GM23338 (cell line): ENCODE measurements at regions not wholly inside any gene's neighbourhood (a gene's known extent, or its start where the extent isn't known, plus 50 kb on each side); places are given as distances from the start of the nearest gene placed in this dataset.

Experiments
- ATAC-seq: fragments of 200-7000 bp; cut with Tn5 transposase; 3 replicates; pipeline ENCODE4 v1.9.1; 2020
- DNase-seq: peaks from one replicate; pipeline ENCODE4 v3.0.0-alpha.2; 2015; ENCODE audit warnings: low spot score
- H2AFZ ChIP-seq: fragments of 200-600 bp; sonication (generic); 2 replicates; pipeline ENCODE4 v1.8.0; 2016; ENCODE audit warnings: antibody characterized with exemption, mild to moderate bottlenecking, moderate library complexity
- H3F3A ChIP-seq: fragments of 200-600 bp; sonication (generic); replicated peaks from 2 replicates; pipeline ENCODE4 v1.8.0; 2017; ENCODE audit warnings: antibody characterized with exemption, mixed run types, low read depth
- H3K27ac ChIP-seq: fragments of 200-600 bp; sonication (generic); 2 replicates; pipeline ENCODE4 v1.6.1; 2016; ENCODE audit warnings: low read depth
- H3K27me3 ChIP-seq: fragments of 200-600 bp; sonication (generic); 2 replicates; pipeline ENCODE4 v1.8.0; 2016; ENCODE audit warnings: mild to moderate bottlenecking, mixed run types, moderate library complexity; ENCODE audit not compliant: insufficient read depth
- H3K36me3 ChIP-seq: fragments of 200-600 bp; sonication (generic); 2 replicates; pipeline ENCODE4 v1.8.0; 2016; ENCODE audit warnings: mild to moderate bottlenecking; ENCODE audit not compliant: insufficient read depth
- H3K4me1 ChIP-seq: fragments of 200-600 bp; sonication (generic); 2 replicates; pipeline ENCODE4 v1.8.0; 2016; ENCODE audit warnings: mild to moderate bottlenecking, moderate library complexity; ENCODE audit not compliant: insufficient read depth
- H3K4me2 ChIP-seq: fragments of 200-600 bp; sonication (generic); 2 replicates; pipeline ENCODE4 v1.7.1; 2017; ENCODE audit warnings: mixed run types
- H3K4me3 ChIP-seq: fragments of 200-600 bp; sonication (generic); 2 replicates; pipeline ENCODE4 v1.6.1; 2016; ENCODE audit warnings: mixed run types
- H3K79me2 ChIP-seq: fragments of 200-600 bp; sonication (generic); replicated peaks from 2 replicates; pipeline ENCODE4 v1.8.0; 2017; ENCODE audit warnings: mild to moderate bottlenecking; ENCODE audit not compliant: insufficient read depth
- H3K9me2 ChIP-seq: fragments of 200-600 bp; sonication (generic); 2 replicates; pipeline ENCODE4 v1.8.0; 2017; ENCODE audit not compliant: insufficient read depth
- H4K20me1 ChIP-seq: fragments of 200-600 bp; sonication (generic); replicated peaks from 2 replicates; pipeline ENCODE4 v1.8.0; 2017; ENCODE audit warnings: mild to moderate bottlenecking; ENCODE audit not compliant: insufficient read depth
- H3K27ac Mint-ChIP-seq: 2 replicates; pipeline ENCODE4 v1.8.0; 2020; ENCODE audit warnings: inconsistent platforms, mild to moderate bottlenecking, moderate library complexity, mixed read lengths
- H3K27me3 Mint-ChIP-seq: 3 replicates; pipeline ENCODE4 v1.8.0; 2022; ENCODE audit warnings: low read depth, mild to moderate bottlenecking, moderate library complexity, mixed read lengths, inconsistent platforms; ENCODE audit not compliant: insufficient read depth, poor library complexity
- H3K36me3 Mint-ChIP-seq: 3 replicates; pipeline ENCODE4 v1.8.0; 2021; ENCODE audit warnings: low read depth, mild to moderate bottlenecking, inconsistent platforms, moderate library complexity, mixed read lengths
- H3K4me1 Mint-ChIP-seq: 3 replicates; pipeline ENCODE4 v1.8.0; 2020; ENCODE audit warnings: mild to moderate bottlenecking, inconsistent platforms, mixed read lengths
- H3K4me3 Mint-ChIP-seq: 3 replicates; pipeline ENCODE4 v1.8.0; 2021; ENCODE audit warnings: moderate library complexity, mild to moderate bottlenecking, inconsistent platforms, mixed read lengths
- H3K9me3 Mint-ChIP-seq: 3 replicates; pipeline ENCODE4 v1.8.0; 2020; ENCODE audit warnings: moderate library complexity, mild to moderate bottlenecking, inconsistent platforms, mixed read lengths
- CREB1 ChIP-seq: fragments of 250-450 bp; sonication (Bioruptor Pico); IDR thresholded peaks from 2 replicates; pipeline ENCODE4 v1.5.0; 2020; ENCODE audit warnings: low read depth, mild to moderate bottlenecking, moderate library complexity
- EZH2 ChIP-seq: fragments of 200-600 bp; sonication (generic); IDR thresholded peaks from one replicate; pipeline ENCODE4 v1.8.0; 2017; ENCODE audit warnings: antibody characterized with exemption, mild to moderate bottlenecking, low read depth; ENCODE audit not compliant: unreplicated experiment
- EZH2phosphoT487 ChIP-seq: fragments of 200-600 bp; sonication (generic); IDR thresholded peaks from one replicate; pipeline ENCODE4 v1.8.1; 2018; ENCODE audit warnings: antibody characterized with exemption; ENCODE audit not compliant: unreplicated experiment
- JUNB ChIP-seq: IDR thresholded peaks from one replicate; pipeline ENCODE4 v1.6.1; 2016; ENCODE audit warnings: antibody characterized with exemption; ENCODE audit not compliant: unreplicated experiment
- NANOG ChIP-seq: IDR thresholded peaks from 2 replicates; pipeline ENCODE4 v1.6.1; 2016; ENCODE audit warnings: antibody characterized with exemption, borderline replicate concordance
- POLR2AphosphoS5 ChIP-seq: IDR thresholded peaks from 2 replicates; pipeline ENCODE4 v1.6.1; 2016; ENCODE audit warnings: antibody characterized with exemption, low read depth
- STAT1 ChIP-seq: IDR thresholded peaks from one replicate; pipeline ENCODE4 v1.6.1; 2016; ENCODE audit warnings: antibody characterized with exemption; ENCODE audit not compliant: unreplicated experiment
- ZNF114 ChIP-seq: fragments of 250-450 bp; sonication (Bioruptor Pico); IDR thresholded peaks from 2 replicates; pipeline ENCODE4 v1.5.0; 2020; ENCODE audit warnings: mild to moderate bottlenecking, moderate library complexity
- ZNF331 ChIP-seq: fragments of 250-450 bp; sonication (Bioruptor Pico); IDR thresholded peaks from 2 replicates; pipeline ENCODE4 v1.5.0; 2020; ENCODE audit warnings: low read depth, mild to moderate bottlenecking, moderate library complexity
- TF ChIP-seq, protein P1 (sequence below), 2 experiments: fragments of 200-600 bp in 1 of 2; sonication (generic) in 1 of 2; conservative IDR thresholded peaks; 2 replicates each; pipeline versions ENCODE4 v1.5.1 to v1.6.1; 2016 to 2017; ENCODE audit warnings: antibody characterized with exemption in 2 of 2, low read depth in 2 of 2, mild to moderate bottlenecking in 2 of 2, moderate library complexity in 1 of 2
- TF ChIP-seq, protein P2 (sequence below): fragments of 250-450 bp; sonication (Bioruptor Pico); IDR thresholded peaks from 2 replicates; pipeline ENCODE4 v1.5.0; 2020; ENCODE audit warnings: mild to moderate bottlenecking, moderate library complexity
- TF ChIP-seq, protein P3 (sequence below): IDR thresholded peaks from one replicate; pipeline ENCODE4 v1.6.1; 2018; ENCODE audit warnings: antibody characterized with exemption; ENCODE audit not compliant: unreplicated experiment
- TF ChIP-seq, protein P4 (sequence below): IDR thresholded peaks from 2 replicates; pipeline ENCODE4 v1.6.1; 2016; ENCODE audit warnings: antibody characterized with exemption

- no peaks in the 10 kb centered on the region for H4K20me1 ChIP-seq
- ATAC-seq: no peak
Observed at GRCh38 chr10:125289461-125289860, 129.1 kb upstream of the CTBP2 start.

More at GRCh38 chr10:125289461-125289860, 129.1 kb upstream of the CTBP2 start:
- DNase-seq: no peak
- H3K79me2 ChIP-seq: no peaks in the 10 kb centered on the region
- no peaks in the 10 kb centered on the region for H3K27me3 ChIP-seq
- H3F3A ChIP-seq: no peaks in the 10 kb centered on the region
- no peak overlapping the region for H3K4me2 ChIP-seq
- H3K27ac ChIP-seq: no peak overlapping the region
- H3K27ac Mint-ChIP-seq: no peak overlapping the region
- no peaks in the 10 kb centered on the region for H3K36me3 ChIP-seq
- TF ChIP-seq JUNB (no peak), ZNF331 (CRISPR knock-in tag) (no peak), EZH2phosphoT487 (no peak), ZNF114 (CRISPR knock-in tag) (no peak), NANOG (no peak), POLR2AphosphoS5 (no peak), EZH2 (no peak), CREB1 (CRISPR knock-in tag) (no peak), STAT1 (no peak)
- TF ChIP-seq, protein P1, sequence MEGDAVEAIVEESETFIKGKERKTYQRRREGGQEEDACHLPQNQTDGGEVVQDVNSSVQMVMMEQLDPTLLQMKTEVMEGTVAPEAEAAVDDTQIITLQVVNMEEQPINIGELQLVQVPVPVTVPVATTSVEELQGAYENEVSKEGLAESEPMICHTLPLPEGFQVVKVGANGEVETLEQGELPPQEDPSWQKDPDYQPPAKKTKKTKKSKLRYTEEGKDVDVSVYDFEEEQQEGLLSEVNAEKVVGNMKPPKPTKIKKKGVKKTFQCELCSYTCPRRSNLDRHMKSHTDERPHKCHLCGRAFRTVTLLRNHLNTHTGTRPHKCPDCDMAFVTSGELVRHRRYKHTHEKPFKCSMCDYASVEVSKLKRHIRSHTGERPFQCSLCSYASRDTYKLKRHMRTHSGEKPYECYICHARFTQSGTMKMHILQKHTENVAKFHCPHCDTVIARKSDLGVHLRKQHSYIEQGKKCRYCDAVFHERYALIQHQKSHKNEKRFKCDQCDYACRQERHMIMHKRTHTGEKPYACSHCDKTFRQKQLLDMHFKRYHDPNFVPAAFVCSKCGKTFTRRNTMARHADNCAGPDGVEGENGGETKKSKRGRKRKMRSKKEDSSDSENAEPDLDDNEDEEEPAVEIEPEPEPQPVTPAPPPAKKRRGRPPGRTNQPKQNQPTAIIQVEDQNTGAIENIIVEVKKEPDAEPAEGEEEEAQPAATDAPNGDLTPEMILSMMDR (conservative IDR thresholded peaks at IDR 0.05; ENCODE audit: low read depth in 2 of 2): no peak
- TF ChIP-seq, protein P2, sequence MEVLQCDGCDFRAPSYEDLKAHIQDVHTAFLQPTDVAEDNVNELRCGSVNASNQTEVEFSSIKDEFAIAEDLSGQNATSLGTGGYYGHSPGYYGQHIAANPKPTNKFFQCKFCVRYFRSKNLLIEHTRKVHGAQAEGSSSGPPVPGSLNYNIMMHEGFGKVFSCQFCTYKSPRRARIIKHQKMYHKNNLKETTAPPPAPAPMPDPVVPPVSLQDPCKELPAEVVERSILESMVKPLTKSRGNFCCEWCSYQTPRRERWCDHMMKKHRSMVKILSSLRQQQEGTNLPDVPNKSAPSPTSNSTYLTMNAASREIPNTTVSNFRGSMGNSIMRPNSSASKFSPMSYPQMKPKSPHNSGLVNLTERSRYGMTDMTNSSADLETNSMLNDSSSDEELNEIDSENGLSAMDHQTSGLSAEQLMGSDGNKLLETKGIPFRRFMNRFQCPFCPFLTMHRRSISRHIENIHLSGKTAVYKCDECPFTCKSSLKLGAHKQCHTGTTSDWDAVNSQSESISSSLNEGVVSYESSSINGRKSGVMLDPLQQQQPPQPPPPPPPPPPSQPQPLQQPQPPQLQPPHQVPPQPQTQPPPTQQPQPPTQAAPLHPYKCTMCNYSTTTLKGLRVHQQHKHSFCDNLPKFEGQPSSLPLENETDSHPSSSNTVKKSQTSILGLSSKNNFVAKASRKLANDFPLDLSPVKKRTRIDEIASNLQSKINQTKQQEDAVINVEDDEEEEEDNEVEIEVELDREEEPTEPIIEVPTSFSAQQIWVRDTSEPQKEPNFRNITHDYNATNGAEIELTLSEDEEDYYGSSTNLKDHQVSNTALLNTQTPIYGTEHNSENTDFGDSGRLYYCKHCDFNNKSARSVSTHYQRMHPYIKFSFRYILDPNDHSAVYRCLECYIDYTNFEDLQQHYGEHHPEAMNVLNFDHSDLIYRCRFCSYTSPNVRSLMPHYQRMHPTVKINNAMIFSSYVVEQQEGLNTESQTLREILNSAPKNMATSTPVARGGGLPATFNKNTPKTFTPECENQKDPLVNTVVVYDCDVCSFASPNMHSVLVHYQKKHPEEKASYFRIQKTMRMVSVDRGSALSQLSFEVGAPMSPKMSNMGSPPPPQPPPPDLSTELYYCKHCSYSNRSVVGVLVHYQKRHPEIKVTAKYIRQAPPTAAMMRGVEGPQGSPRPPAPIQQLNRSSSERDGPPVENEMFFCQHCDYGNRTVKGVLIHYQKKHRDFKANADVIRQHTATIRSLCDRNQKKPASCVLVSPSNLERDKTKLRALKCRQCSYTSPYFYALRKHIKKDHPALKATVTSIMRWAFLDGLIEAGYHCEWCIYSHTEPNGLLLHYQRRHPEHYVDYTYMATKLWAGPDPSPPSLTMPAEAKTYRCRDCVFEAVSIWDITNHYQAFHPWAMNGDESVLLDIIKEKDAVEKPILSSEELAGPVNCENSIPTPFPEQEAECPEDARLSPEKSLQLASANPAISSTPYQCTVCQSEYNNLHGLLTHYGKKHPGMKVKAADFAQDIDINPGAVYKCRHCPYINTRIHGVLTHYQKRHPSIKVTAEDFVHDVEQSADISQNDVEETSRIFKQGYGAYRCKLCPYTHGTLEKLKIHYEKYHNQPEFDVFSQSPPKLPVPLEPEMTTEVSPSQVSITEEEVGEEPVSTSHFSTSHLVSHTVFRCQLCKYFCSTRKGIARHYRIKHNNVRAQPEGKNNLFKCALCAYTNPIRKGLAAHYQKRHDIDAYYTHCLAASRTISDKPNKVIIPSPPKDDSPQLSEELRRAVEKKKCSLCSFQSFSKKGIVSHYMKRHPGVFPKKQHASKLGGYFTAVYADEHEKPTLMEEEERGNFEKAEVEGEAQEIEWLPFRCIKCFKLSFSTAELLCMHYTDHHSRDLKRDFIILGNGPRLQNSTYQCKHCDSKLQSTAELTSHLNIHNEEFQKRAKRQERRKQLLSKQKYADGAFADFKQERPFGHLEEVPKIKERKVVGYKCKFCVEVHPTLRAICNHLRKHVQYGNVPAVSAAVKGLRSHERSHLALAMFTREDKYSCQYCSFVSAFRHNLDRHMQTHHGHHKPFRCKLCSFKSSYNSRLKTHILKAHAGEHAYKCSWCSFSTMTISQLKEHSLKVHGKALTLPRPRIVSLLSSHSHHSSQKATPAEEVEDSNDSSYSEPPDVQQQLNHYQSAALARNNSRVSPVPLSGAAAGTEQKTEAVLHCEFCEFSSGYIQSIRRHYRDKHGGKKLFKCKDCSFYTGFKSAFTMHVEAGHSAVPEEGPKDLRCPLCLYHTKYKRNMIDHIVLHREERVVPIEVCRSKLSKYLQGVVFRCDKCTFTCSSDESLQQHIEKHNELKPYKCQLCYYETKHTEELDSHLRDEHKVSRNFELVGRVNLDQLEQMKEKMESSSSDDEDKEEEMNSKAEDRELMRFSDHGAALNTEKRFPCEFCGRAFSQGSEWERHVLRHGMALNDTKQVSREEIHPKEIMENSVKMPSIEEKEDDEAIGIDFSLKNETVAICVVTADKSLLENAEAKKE: no peak
- TF ChIP-seq, protein P3, sequence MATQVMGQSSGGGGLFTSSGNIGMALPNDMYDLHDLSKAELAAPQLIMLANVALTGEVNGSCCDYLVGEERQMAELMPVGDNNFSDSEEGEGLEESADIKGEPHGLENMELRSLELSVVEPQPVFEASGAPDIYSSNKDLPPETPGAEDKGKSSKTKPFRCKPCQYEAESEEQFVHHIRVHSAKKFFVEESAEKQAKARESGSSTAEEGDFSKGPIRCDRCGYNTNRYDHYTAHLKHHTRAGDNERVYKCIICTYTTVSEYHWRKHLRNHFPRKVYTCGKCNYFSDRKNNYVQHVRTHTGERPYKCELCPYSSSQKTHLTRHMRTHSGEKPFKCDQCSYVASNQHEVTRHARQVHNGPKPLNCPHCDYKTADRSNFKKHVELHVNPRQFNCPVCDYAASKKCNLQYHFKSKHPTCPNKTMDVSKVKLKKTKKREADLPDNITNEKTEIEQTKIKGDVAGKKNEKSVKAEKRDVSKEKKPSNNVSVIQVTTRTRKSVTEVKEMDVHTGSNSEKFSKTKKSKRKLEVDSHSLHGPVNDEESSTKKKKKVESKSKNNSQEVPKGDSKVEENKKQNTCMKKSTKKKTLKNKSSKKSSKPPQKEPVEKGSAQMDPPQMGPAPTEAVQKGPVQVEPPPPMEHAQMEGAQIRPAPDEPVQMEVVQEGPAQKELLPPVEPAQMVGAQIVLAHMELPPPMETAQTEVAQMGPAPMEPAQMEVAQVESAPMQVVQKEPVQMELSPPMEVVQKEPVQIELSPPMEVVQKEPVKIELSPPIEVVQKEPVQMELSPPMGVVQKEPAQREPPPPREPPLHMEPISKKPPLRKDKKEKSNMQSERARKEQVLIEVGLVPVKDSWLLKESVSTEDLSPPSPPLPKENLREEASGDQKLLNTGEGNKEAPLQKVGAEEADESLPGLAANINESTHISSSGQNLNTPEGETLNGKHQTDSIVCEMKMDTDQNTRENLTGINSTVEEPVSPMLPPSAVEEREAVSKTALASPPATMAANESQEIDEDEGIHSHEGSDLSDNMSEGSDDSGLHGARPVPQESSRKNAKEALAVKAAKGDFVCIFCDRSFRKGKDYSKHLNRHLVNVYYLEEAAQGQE: no peak
- TF ChIP-seq, protein P4, sequence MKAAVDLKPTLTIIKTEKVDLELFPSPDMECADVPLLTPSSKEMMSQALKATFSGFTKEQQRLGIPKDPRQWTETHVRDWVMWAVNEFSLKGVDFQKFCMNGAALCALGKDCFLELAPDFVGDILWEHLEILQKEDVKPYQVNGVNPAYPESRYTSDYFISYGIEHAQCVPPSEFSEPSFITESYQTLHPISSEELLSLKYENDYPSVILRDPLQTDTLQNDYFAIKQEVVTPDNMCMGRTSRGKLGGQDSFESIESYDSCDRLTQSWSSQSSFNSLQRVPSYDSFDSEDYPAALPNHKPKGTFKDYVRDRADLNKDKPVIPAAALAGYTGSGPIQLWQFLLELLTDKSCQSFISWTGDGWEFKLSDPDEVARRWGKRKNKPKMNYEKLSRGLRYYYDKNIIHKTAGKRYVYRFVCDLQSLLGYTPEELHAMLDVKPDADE: no peak
- H3K36me3 Mint-ChIP-seq: peaks cover 2% of the 10 kb centered on the region; the same call in 1 of the 3 replicates
- peaks cover 1% of the 10 kb centered on the region for H3K27me3 Mint-ChIP-seq
- peaks cover 2% of the 10 kb centered on the region; the same call in 1 of the 3 replicates for H3K9me3 Mint-ChIP-seq
- no peaks in the 10 kb centered on the region for H3K4me1 Mint-ChIP-seq
- no peak overlapping the region for H3K4me3 ChIP-seq
- H3K9me2 ChIP-seq: peaks cover 2% of the 10 kb centered on the region; the same call in 1 of the 2 replicates
- no peak overlapping the region for H2AFZ ChIP-seq
- H3K4me1 ChIP-seq: no peaks in the 10 kb centered on the region
- no peak overlapping the region for H3K4me3 Mint-ChIP-seq
